Right atrium auricular region (tissue), 2 donors: ENCODE measurements at regions not wholly inside any gene's neighbourhood (a gene's known extent, or its start where the extent isn't known, plus 50 kb on each side); places are given as distances from the start of the nearest gene placed in this dataset.

Source experiments
- DNase-seq: peaks from one replicate; pipeline ENCODE4 v3.0.0-alpha.2; 2019; ENCODE audit warnings: low spot score
- H3K27ac ChIP-seq, 2 donors: fragments of 200-600 bp; sonication (generic); 1 replicate in 1 of 2; 2 replicates in 1 of 2; pipeline ENCODE4 v1.5.1; 2016 to 2019
- H3K27me3 ChIP-seq, 2 donors: fragments of 200-600 bp; sonication (generic); one replicate each; pipeline versions ENCODE4 v1.5.1 to v1.6.0; 2017 to 2019
- H3K36me3 ChIP-seq: fragments of 200-600 bp; sonication (generic); one replicate; pipeline ENCODE4 v1.5.1; 2016
- H3K4me1 ChIP-seq, 2 donors: fragments of 200-600 bp; sonication (generic); one replicate each; pipeline versions ENCODE4 v1.5.1 to v1.6.0; 2017 to 2019
- H3K4me3 ChIP-seq, 2 donors: fragments of 200-600 bp; sonication (generic); 1 replicate in 1 of 2; 2 replicates in 1 of 2; pipeline ENCODE4 v1.5.1; 2017 to 2019; ENCODE audit warnings: mild to moderate bottlenecking in 1 of 2, moderate library complexity in 1 of 2
- H3K9me3 ChIP-seq, 2 donors: fragments of 200-600 bp; sonication (generic); one replicate each; pipeline ENCODE4 v1.5.1; 2019
- CTCF ChIP-seq, 2 donors: fragments of 200-600 bp; sonication (generic); IDR thresholded peaks; one replicate each; pipeline ENCODE4 v1.5.1; 2019; ENCODE audit warnings: antibody characterized with exemption in 2 of 2

- peaks cover 0 to 8% of the 10 kb centered on the region in 2 donors for H3K9me3 ChIP-seq
- H3K27ac ChIP-seq, result no peak overlapping the region
- no peak for DNase-seq
- H3K36me3 ChIP-seq, result no peaks in the 10 kb centered on the region
- no peaks in the 10 kb centered on the region for H3K4me1 ChIP-seq
- no peak for TF ChIP-seq CTCF (IDR thresholded peaks at IDR 0.05)
- H3K27me3 ChIP-seq, result no peaks in the 10 kb centered on the region
- H3K4me3 ChIP-seq, result no peak overlapping the region
These were observed 1451.3 kb upstream of the SLC39A10 start for GRCh38 chr2:194205568-194206227.

- no peak for TF ChIP-seq CTCF (IDR thresholded peaks at IDR 0.05)
- H3K9me3 ChIP-seq, result peaks cover 0 to 11% of the 10 kb centered on the region in 2 donors
- no peaks in the 10 kb centered on the region for H3K4me1 ChIP-seq
- no peak overlapping the region for H3K4me3 ChIP-seq
- DNase-seq, result no peak
- no peaks in the 10 kb centered on the region for H3K27me3 ChIP-seq
- no peak overlapping the region for H3K27ac ChIP-seq
- H3K36me3 ChIP-seq, result no peaks in the 10 kb centered on the region
These were observed 1453.1 kb upstream of the SLC39A10 start for GRCh38 chr2:194203898-194204297.

- Histone ChIP-seq H3K27ac (no peak overlapping the region), H3K27me3 (no peaks in the 10 kb centered on the region), H3K4me3 (no peak overlapping the region), H3K9me3 (no peaks in the 10 kb centered on the region), H3K4me1 (no peaks in the 10 kb centered on the region), H3K36me3 (no peaks in the 10 kb centered on the region)
- no peak for DNase-seq
- no peak for TF ChIP-seq CTCF (IDR thresholded peaks at IDR 0.05)
These were observed 1474.1 kb upstream of the SLC39A10 start for GRCh38 chr2:194182888-194183287.

- Histone ChIP-seq H3K4me3 (no peak overlapping the region), H3K9me3 (peaks cover 0 to 7% of the 10 kb centered on the region in 2 donors), H3K27ac (no peak overlapping the region), H3K36me3 (no peaks in the 10 kb centered on the region), H3K27me3 (no peaks in the 10 kb centered on the region), H3K4me1 (no peaks in the 10 kb centered on the region)
- DNase-seq, result no peak
- no peak for TF ChIP-seq CTCF (IDR thresholded peaks at IDR 0.05)
These were observed 1480.9 kb upstream of the SLC39A10 start for GRCh38 chr2:194176134-194176533.

- H3K9me3 ChIP-seq, result no peaks in the 10 kb centered on the region
- H3K4me3 ChIP-seq, result no peak overlapping the region
- H3K27ac ChIP-seq, result no peak overlapping the region
- H3K4me1 ChIP-seq, result no peaks in the 10 kb centered on the region
- no peak for DNase-seq
- peak in 1 of 2 donors; percentile 27 for TF ChIP-seq CTCF (IDR thresholded peaks at IDR 0.05)
- H3K27me3 ChIP-seq, result no peaks in the 10 kb centered on the region
- H3K36me3 ChIP-seq, result no peaks in the 10 kb centered on the region
These were observed 1490.2 kb upstream of the SLC39A10 start for GRCh38 chr2:194166818-194167217.

- no peak for DNase-seq
- no peaks in the 10 kb centered on the region for H3K4me1 ChIP-seq
- no peak for TF ChIP-seq CTCF (IDR thresholded peaks at IDR 0.05)
- H3K9me3 ChIP-seq, result peaks cover 0 to 8% of the 10 kb centered on the region in 2 donors
- no peak overlapping the region for H3K4me3 ChIP-seq
- no peaks in the 10 kb centered on the region for H3K36me3 ChIP-seq
- H3K27ac ChIP-seq, result no peak overlapping the region
- H3K27me3 ChIP-seq, result no peaks in the 10 kb centered on the region
These were observed 1501.6 kb upstream of the SLC39A10 start for GRCh38 chr2:194155431-194155830.
